AML-193 (cell line): ENCODE measurements at regions not wholly inside any gene's neighbourhood (a gene's known extent, or its start where the extent isn't known, plus 50 kb on each side); places are given as distances from the start of the nearest gene placed in this dataset.

Experiments used
- DNase-seq, 2 experiments: peaks; one replicate each; lab custom pipeline; 2025; lab: John Stamatoyannopoulos, UW

- no peak for DNase-seq
These were observed 96.2 kb upstream of the CPM start for GRCh38 chr12:69028941-69029729.

GRCh38 chr12:69030321-69030720 is 97.3 kb upstream of the CPM start:
- DNase-seq, result no peak

GRCh38 chr12:69036533-69036932 is 103.6 kb upstream of the CPM start:
- DNase-seq, result no peak

- no peak for DNase-seq
These were observed 104.0 kb upstream of the CPM start for GRCh38 chr12:69036999-69037398.

GRCh38 chr12:69039911-69040310 is 106.9 kb upstream of the CPM start:
- peak; percentile 90 to 92 for DNase-seq

- no peak for DNase-seq
These were observed 109.6 kb upstream of the CPM start for GRCh38 chr12:69042557-69042956.

- no peak for DNase-seq
These were observed 110.0 kb upstream of the CPM start for GRCh38 chr12:69042970-69043369.

GRCh38 chr12:69044887-69045286 is 111.9 kb upstream of the CPM start:
- no peak for DNase-seq

GRCh38 chr12:69045430-69045829 is 112.5 kb upstream of the CPM start:
- DNase-seq, result no peak

GRCh38 chr12:69046363-69046762 is 113.4 kb upstream of the CPM start:
- no peak for DNase-seq

- no peak for DNase-seq
These were observed 113.9 kb upstream of the CPM start for GRCh38 chr12:69046920-69047319.

- no peak for DNase-seq
These were observed 115.0 kb upstream of the CPM start for GRCh38 chr12:69047990-69048389.

- DNase-seq, result peak; percentile 32 to 33
These were observed 116.9 kb upstream of the CPM start for GRCh38 chr12:69049855-69050254.

GRCh38 chr12:69052613-69053408 is 119.8 kb upstream of the CPM start:
- DNase-seq, result no peak

- DNase-seq, result no peak
These were observed 121.5 kb upstream of the CPM start for GRCh38 chr12:69054343-69055056.

GRCh38 chr12:69055280-69055679 is 122.3 kb upstream of the CPM start:
- no peak for DNase-seq

GRCh38 chr12:69055706-69056105 is 122.7 kb upstream of the CPM start:
- DNase-seq, result peak; percentile 30 to 37

GRCh38 chr12:69056743-69057515 is 124.0 kb upstream of the CPM start:
- no peak for DNase-seq

GRCh38 chr12:69057742-69058141 is 124.8 kb upstream of the CPM start:
- DNase-seq, result no peak

- DNase-seq, result peak; percentile 66 to 68
These were observed 126.8 kb upstream of the CPM start for GRCh38 chr12:69059465-69060457.

- DNase-seq, result no peak
These were observed 128.6 kb upstream of the CPM start for GRCh38 chr12:69061574-69061973.
